CD4-positive, alpha-beta T cell (primary cell): ENCODE measurements at regions not wholly inside any gene's neighbourhood (a gene's known extent, or its start where the extent isn't known, plus 50 kb on each side); places are given as distances from the start of the nearest gene placed in this dataset.

ENCODE experiments used
- ATAC-seq: fragments of 200-7000 bp; cut with Tn5 transposase; one replicate; pipeline ENCODE4 v1.10.0; 2022; ENCODE audit warnings: mild to moderate bottlenecking; ENCODE audit not compliant: poor library complexity
- CTCF ChIA-PET: fragments of 350-600 bp; sonication (Branson Sonifier 250); formaldehyde crosslinking; loops from one replicate; lab custom pipeline; 2021; ENCODE audit warnings: antibody characterized with exemption, inconsistent platforms; lab: Charles Lee
- POLR2A ChIA-PET: fragments of 350-600 bp; sonication (Branson Sonifier 250); formaldehyde crosslinking; loops from one replicate; lab custom pipeline; 2021; ENCODE audit warnings: antibody characterized with exemption, inconsistent platforms; lab: Charles Lee
- DNase-seq, 14 experiments: peaks; one replicate each; pipeline ENCODE4 v3.0.0-alpha.2; 2013 to 2020; ENCODE audit warnings: mixed read lengths in 2 of 14
- H3K27ac ChIP-seq, 2 donors: one replicate each; pipeline versions ENCODE4 v1.5.1 to v1.7.0; 2013; ENCODE audit warnings: low read length in 2 of 2, low read depth in 1 of 2, mild to moderate bottlenecking in 1 of 2
- H3K27me3 ChIP-seq, 2 experiments: 1 replicate in 1 of 2; 2 replicates in 1 of 2; pipeline versions ENCODE4 v1.6.1 to v1.7.0; 2013; ENCODE audit warnings: low read length in 2 of 2, control low read depth in 1 of 2, mild to moderate bottlenecking in 1 of 2, moderate library complexity in 1 of 2; ENCODE audit not compliant: insufficient read depth in 2 of 2, control insufficient read depth in 1 of 2
- H3K36me3 ChIP-seq: one replicate; pipeline ENCODE4 v1.6.1; 2013; ENCODE audit warnings: low read length, control low read depth; ENCODE audit not compliant: insufficient read depth
- H3K4me1 ChIP-seq: one replicate; pipeline ENCODE4 v1.6.1; 2013; ENCODE audit warnings: low read length, control low read depth; ENCODE audit not compliant: insufficient read depth
- H3K4me3 ChIP-seq: one replicate; pipeline ENCODE4 v1.5.1; 2013; ENCODE audit warnings: mild to moderate bottlenecking, low read length, moderate library complexity
- H3K9me3 ChIP-seq, 2 experiments: 1 replicate in 1 of 2; 2 replicates in 1 of 2; pipeline versions ENCODE4 v1.6.1 to v1.7.0; 2013; ENCODE audit warnings: low read length in 2 of 2, mild to moderate bottlenecking in 2 of 2, control low read depth in 1 of 2, moderate library complexity in 1 of 2; ENCODE audit not compliant: control insufficient read depth in 1 of 2, insufficient read depth in 1 of 2
- H3K27ac Mint-ChIP-seq: one replicate; pipeline ENCODE4 v1.8.0; 2020; ENCODE audit warnings: mixed read lengths
- H3K27me3 Mint-ChIP-seq: one replicate; pipeline ENCODE4 v1.8.0; 2021; ENCODE audit warnings: mixed read lengths
- H3K36me3 Mint-ChIP-seq: one replicate; pipeline ENCODE4 v1.8.0; 2021; ENCODE audit warnings: low read depth, mixed read lengths
- H3K4me1 Mint-ChIP-seq: one replicate; pipeline ENCODE4 v1.8.0; 2021; ENCODE audit warnings: low read depth, mixed read lengths
- H3K4me3 Mint-ChIP-seq: one replicate; pipeline ENCODE4 v1.8.0; 2020; ENCODE audit warnings: mild to moderate bottlenecking, mixed read lengths
- H3K9me3 Mint-ChIP-seq: one replicate; pipeline ENCODE4 v1.8.0; 2020; ENCODE audit warnings: mixed read lengths
- CTCF ChIP-seq: fragments of 200-600 bp; IDR thresholded peaks from one replicate; pipeline ENCODE4 v1.8.0; 2022; ENCODE audit warnings: antibody characterized with exemption, mild to moderate bottlenecking
- intact Hi-C, 2 experiments: fragments of 100-400 bp; cut with DNase I in 1 of 2; cut with micrococcal nuclease in 1 of 2; formaldehyde crosslinking; loops; one replicate each; pipeline versions ENCODE4 v1.15.1 to v1.9.0; 2023 to 2025; cut with DNase I, micrococcal nuclease

- Mint-ChIP-seq H3K9me3 (no peaks in the 10 kb centered on the region), H3K36me3 (no peaks in the 10 kb centered on the region), H3K27me3 (no peaks in the 10 kb centered on the region), H3K4me3 (no peak overlapping the region), H3K4me1 (peaks cover 7% of the 10 kb centered on the region), H3K27ac (no peak overlapping the region)
- no peak overlapping the region for H3K4me3 ChIP-seq
- no peak for ATAC-seq
- no peaks in the 10 kb centered on the region for H3K4me1 ChIP-seq
- ChIA-PET CTCF (no interaction called here), POLR2A (interaction anchor here (0.6 kb wide), 1 partner anchor 33 kb away, joined by 3 read pairs; no protein-coding TSS in a partner anchor)
- no peaks in the 10 kb centered on the region for H3K27me3 ChIP-seq
- H3K27ac ChIP-seq = no peak overlapping the region
- H3K9me3 ChIP-seq = no peaks in the 10 kb centered on the region
- no peaks in the 10 kb centered on the region for H3K36me3 ChIP-seq
- no peak for TF ChIP-seq CTCF
- intact Hi-C loops = no loop called here
- no peak for DNase-seq
Observed at GRCh38 chr13:99691552-99691951, 190.3 kb downstream of the TM9SF2 start.

DNA sequence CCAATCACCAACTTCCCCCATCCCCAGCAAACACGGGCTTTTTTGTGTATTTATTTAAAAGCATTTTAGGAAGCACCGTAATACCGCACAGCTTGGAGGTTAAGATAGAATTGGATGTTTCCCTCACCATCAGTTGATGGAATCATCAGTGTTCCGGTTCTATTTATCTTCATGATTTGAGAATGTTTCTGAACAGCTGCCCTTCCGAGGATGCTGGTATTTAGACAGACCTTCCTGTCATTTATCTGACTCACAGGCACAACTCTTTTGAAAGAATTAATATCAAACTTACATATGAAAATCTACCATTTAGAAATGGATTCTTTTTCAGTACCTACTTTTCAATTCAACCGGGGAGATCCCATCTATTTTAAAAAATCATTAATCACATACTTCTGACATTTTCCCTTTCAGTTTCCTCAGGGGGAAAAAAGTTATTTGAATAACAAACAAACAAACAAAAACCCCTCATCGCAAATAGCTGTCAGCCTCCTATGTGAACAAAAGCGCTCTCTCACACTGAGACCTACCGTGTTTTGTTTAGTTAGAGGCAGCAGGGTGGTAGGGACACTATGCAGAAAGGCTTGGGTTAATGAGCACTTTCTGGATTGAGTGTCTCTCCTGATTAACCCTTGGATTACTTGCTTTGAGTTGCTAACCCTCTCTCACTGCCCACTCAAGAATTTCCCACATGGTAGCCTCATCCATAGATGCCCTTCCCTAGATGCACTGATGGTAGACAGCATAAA is 189.3 kb downstream of the TM9SF2 start:
- intact Hi-C loops = no loop called here
- no peaks in the 10 kb centered on the region for H3K36me3 Mint-ChIP-seq
- H3K4me1 ChIP-seq = no peaks in the 10 kb centered on the region
- ChIA-PET POLR2A (no interaction called here), CTCF (no interaction called here)
- H3K4me3 Mint-ChIP-seq = no peak overlapping the region
- TF ChIP-seq CTCF = no peak
- H3K27me3 Mint-ChIP-seq = no peaks in the 10 kb centered on the region
- H3K4me1 Mint-ChIP-seq = peaks cover 7% of the 10 kb centered on the region
- H3K27ac Mint-ChIP-seq = no peak overlapping the region
- no peak for ATAC-seq
- H3K36me3 ChIP-seq = no peaks in the 10 kb centered on the region
- no peaks in the 10 kb centered on the region for H3K9me3 Mint-ChIP-seq
- no peaks in the 10 kb centered on the region for H3K27me3 ChIP-seq
- no peak for DNase-seq
- H3K27ac ChIP-seq = no peak overlapping the region
- H3K4me3 ChIP-seq = no peak overlapping the region
- H3K9me3 ChIP-seq = no peaks in the 10 kb centered on the region

- H3K9me3 ChIP-seq = no peaks in the 10 kb centered on the region
- Mint-ChIP-seq H3K27me3 (no peaks in the 10 kb centered on the region), H3K4me3 (no peak overlapping the region), H3K27ac (no peak overlapping the region), H3K36me3 (no peaks in the 10 kb centered on the region), H3K4me1 (peaks cover 7% of the 10 kb centered on the region), H3K9me3 (no peaks in the 10 kb centered on the region)
- H3K4me3 ChIP-seq = no peak overlapping the region
- no peak for DNase-seq
- no peaks in the 10 kb centered on the region for H3K36me3 ChIP-seq
- ATAC-seq = no peak
- no peak overlapping the region for H3K27ac ChIP-seq
- H3K4me1 ChIP-seq = no peaks in the 10 kb centered on the region
- POLR2A ChIA-PET = no interaction called here
- no peak for TF ChIP-seq CTCF
- CTCF ChIA-PET = no interaction called here
- intact Hi-C loops = no loop called here
- H3K27me3 ChIP-seq = no peaks in the 10 kb centered on the region
Observed at GRCh38 chr13:99689955-99690354, 188.7 kb downstream of the TM9SF2 start.
